ENCODE measurements at regions not wholly inside any gene's neighbourhood (a gene's known extent, or its start where the extent isn't known, plus 50 kb on each side); places are given as distances from the start of the nearest gene placed in this dataset.

- no peak for TF ChIP-seq CTCF (IDR thresholded peaks at IDR 0.05)
- no peak for TF ChIP-seq POLR2A (IDR thresholded peaks at IDR 0.05)
- no peak for TF ChIP-seq EP300 (IDR thresholded peaks at IDR 0.05)
These were observed 203.5 kb upstream of the TWIST2 start for GRCh38 chr2:238644095-238645081.

All from ovary (tissue), 3 donors.